NCI-H69 (cell line): ENCODE measurements at regions not wholly inside any gene's neighbourhood (a gene's known extent, or its start where the extent isn't known, plus 50 kb on each side); places are given as distances from the start of the nearest gene placed in this dataset.

Source experiments
- DNase-seq: peaks from one replicate; lab custom pipeline; 2025; lab: John Stamatoyannopoulos, UW

GRCh38 chr5:167639766-167640165 lies 651.7 kb upstream of the WWC1 start:
- DNase-seq = no peak

GRCh38 chr5:167642181-167642580 lies 649.3 kb upstream of the WWC1 start:
- DNase-seq = no peak

GRCh38 chr5:167642779-167643517 lies 648.5 kb upstream of the WWC1 start:
- no peak for DNase-seq

GRCh38 chr5:167643631-167644280 lies 647.7 kb upstream of the WWC1 start:
- no peak for DNase-seq

GRCh38 chr5:167644619-167645018 lies 646.8 kb upstream of the WWC1 start:
- DNase-seq = no peak

GRCh38 chr5:167649471-167649870 lies 642.0 kb upstream of the WWC1 start:
- no peak for DNase-seq

GRCh38 chr5:167652690-167653089 lies 638.8 kb upstream of the WWC1 start:
- no peak for DNase-seq

- DNase-seq = no peak
Measured at GRCh38 chr5:167653645-167654106, 637.8 kb upstream of the WWC1 start.

GRCh38 chr5:167657016-167657415 lies 634.4 kb upstream of the WWC1 start:
- DNase-seq = no peak

GRCh38 chr5:167658889-167659288 lies 632.6 kb upstream of the WWC1 start:
- no peak for DNase-seq

GRCh38 chr5:167661605-167662004 lies 629.8 kb upstream of the WWC1 start:
- no peak for DNase-seq

- DNase-seq = no peak
Measured at GRCh38 chr5:167664222-167664804, 627.1 kb upstream of the WWC1 start.

GRCh38 chr5:167665841-167666375 lies 625.5 kb upstream of the WWC1 start:
- DNase-seq = no peak

- DNase-seq = no peak
Measured at GRCh38 chr5:167671176-167671575, 620.3 kb upstream of the WWC1 start.

GRCh38 chr5:167673942-167674341 lies 617.5 kb upstream of the WWC1 start:
- no peak for DNase-seq

GRCh38 chr5:167678481-167678880 lies 613.0 kb upstream of the WWC1 start:
- no peak for DNase-seq

- no peak for DNase-seq
Measured at GRCh38 chr5:167684251-167684650, 607.2 kb upstream of the WWC1 start.

- DNase-seq = peak; percentile 54
Measured at GRCh38 chr5:167688341-167689130, 602.9 kb upstream of the WWC1 start.

- DNase-seq = peak; percentile 32
Measured at GRCh38 chr5:167694325-167695147, 596.9 kb upstream of the WWC1 start.

GRCh38 chr5:167696558-167697314 lies 594.7 kb upstream of the WWC1 start:
- no peak for DNase-seq

- no peak for DNase-seq
Measured at GRCh38 chr5:167699432-167699831, 592.0 kb upstream of the WWC1 start.
